A549 (cell line): ENCODE measurements at regions not wholly inside any gene's neighbourhood (a gene's known extent, or its start where the extent isn't known, plus 50 kb on each side); places are given as distances from the start of the nearest gene placed in this dataset.

Experiments
- ATAC-seq, 2 experiments: fragments of 200-7000 bp in 1 of 2; fragments of >200 bp in 1 of 2; cut with Nextera tagmentation in 1 of 2; cut with Tn5 transposase in 1 of 2; 3 replicates each; pipeline versions ENCODE4 v1.8.0 to v1.9.1; 2018 to 2020; ENCODE audit warnings: mild to moderate bottlenecking in 1 of 2, moderate library complexity in 1 of 2
- CTCF ChIA-PET: fragments of 300-600 bp; sonication (Branson Sonifier 250); formaldehyde crosslinking; extraction: SDS; loops from one replicate; lab custom pipeline; 2021; ENCODE audit warnings: antibody characterized with exemption, inconsistent platforms; lab: Yijun Ruan, JAX
- POLR2A ChIA-PET: fragments of 350-600 bp; formaldehyde crosslinking; extraction: SDS; loops from one replicate; lab custom pipeline; 2021; ENCODE audit warnings: antibody characterized with exemption, inconsistent platforms; lab: Yijun Ruan, JAX
- DNase-seq, 2 experiments: peaks; one replicate each; pipeline versions ENCODE4 v3.0.0 to v3.0.0-alpha.2; 2011 to 2016; ENCODE audit warnings: low read depth in 1 of 2, low spot score in 1 of 2
- FAIRE-seq: peaks from 2 replicates; lab custom pipeline; 2011; peaks lifted over from hg19 to GRCh38; lab: Jason Lieb, UNC
- H3K27ac ChIP-seq, 2 experiments: fragments of >200 bp; sonication (Bioruptor Twin); formaldehyde crosslinking; 3 replicates each; pipeline ENCODE4 v1.5.1; 2016 to 2017
- H3K4me1 ChIP-seq: fragments of >200 bp; sonication (Bioruptor Twin); formaldehyde crosslinking; 3 replicates; pipeline ENCODE4 v1.6.1; 2016
- H3K4me2 ChIP-seq: fragments of >200 bp; sonication (Bioruptor Twin); formaldehyde crosslinking; 3 replicates; pipeline ENCODE4 v1.6.1; 2016
- H3K4me3 ChIP-seq: fragments of >200 bp; sonication (Bioruptor Twin); formaldehyde crosslinking; 3 replicates; pipeline ENCODE4 v1.5.1; 2016
- H3K9me3 ChIP-seq: fragments of >200 bp; sonication (Bioruptor Twin); formaldehyde crosslinking; 3 replicates; pipeline ENCODE4 v1.6.1; 2016
- ATOH8 ChIP-seq: fragments of 250-450 bp; sonication (Bioruptor Pico); IDR thresholded peaks from 2 replicates; pipeline ENCODE4 v1.5.0; 2020; ENCODE audit warnings: low read depth, mild to moderate bottlenecking, moderate library complexity
- CHD2 ChIP-seq: fragments of 150-350 bp; IDR thresholded peaks from 2 replicates; pipeline ENCODE4 v1.6.1; 2014; ENCODE audit warnings: low read length; ENCODE audit not compliant: partially characterized antibody
- ELK1 ChIP-seq: fragments of 150-350 bp; IDR thresholded peaks from 2 replicates; pipeline ENCODE4 v1.6.1; 2014; ENCODE audit warnings: low read depth, mild to moderate bottlenecking, low read length
- FOSL2 ChIP-seq, 2 experiments: fragments of 450-650 bp in 1 of 2; fragments of >200 bp in 1 of 2; sonication (Bioruptor Twin) in 1 of 2; formaldehyde crosslinking; IDR thresholded peaks; 2 replicates each; pipeline versions ENCODE4 v1.5.0 to v1.6.1; 2016 to 2020; ENCODE audit warnings: mild to moderate bottlenecking in 1 of 2, moderate library complexity in 1 of 2
- HDAC2 ChIP-seq: fragments of 200-600 bp; sonication (generic); IDR thresholded peaks from 2 replicates; pipeline ENCODE4 v1.6.1; 2016
- HOXA7 ChIP-seq: fragments of 250-450 bp; sonication (Bioruptor Pico); IDR thresholded peaks from 2 replicates; pipeline ENCODE4 v1.5.0; 2020; ENCODE audit warnings: mild to moderate bottlenecking, moderate library complexity
- JUN ChIP-seq, 2 experiments: fragments of >200 bp; sonication (Bioruptor Twin); formaldehyde crosslinking; IDR thresholded peaks; 2 replicates in 1 of 2; 3 replicates in 1 of 2; pipeline ENCODE4 v1.6.1; 2016 to 2017
- JUNB ChIP-seq: fragments of >200 bp; sonication (Bioruptor Twin); formaldehyde crosslinking; IDR thresholded peaks from 2 replicates; pipeline ENCODE4 v1.6.1; 2016
- KDM5A ChIP-seq: fragments of 200-600 bp; sonication (generic); IDR thresholded peaks from 2 replicates; pipeline ENCODE4 v1.6.1; 2016; ENCODE audit warnings: antibody characterized with exemption, mild to moderate bottlenecking
- MAZ ChIP-seq: fragments of 150-350 bp; IDR thresholded peaks from 2 replicates; pipeline ENCODE4 v1.6.1; 2014; ENCODE audit warnings: antibody characterized with exemption, low read depth, low read length, borderline replicate concordance
- MYC ChIP-seq: IDR thresholded peaks from 2 replicates; pipeline ENCODE4 v1.6.1; 2012; ENCODE audit warnings: mild to moderate bottlenecking, inconsistent platforms, low read length, improper control_type of control experiment, borderline replicate concordance
- NFE2L2 ChIP-seq: fragments of 150-350 bp; conservative IDR thresholded peaks from 2 replicates; pipeline ENCODE4 v1.6.1; 2014; ENCODE audit warnings: low read length
- NR3C1 ChIP-seq: fragments of >200 bp; sonication (Bioruptor Twin); formaldehyde crosslinking; IDR thresholded peaks from 3 replicates; pipeline ENCODE4 v1.6.1; 2017
- POLR2AphosphoS2 ChIP-seq: conservative IDR thresholded peaks from 2 replicates; pipeline ENCODE4 v1.6.1; 2012; ENCODE audit warnings: low read length, improper control_type of control experiment, inconsistent platforms
- RAD21 ChIP-seq, 2 experiments: fragments of >200 bp in 1 of 2; sonication (Bioruptor Twin) in 1 of 2; formaldehyde crosslinking in 1 of 2; IDR thresholded peaks in 1 of 2; conservative IDR thresholded peaks in 1 of 2; 2 replicates in 1 of 2; 3 replicates in 1 of 2; pipeline ENCODE4 v1.6.1; 2012 to 2018; ENCODE audit warnings: inconsistent platforms in 1 of 2
- RARB ChIP-seq: fragments of 250-450 bp; sonication (Bioruptor Pico); IDR thresholded peaks from 2 replicates; pipeline ENCODE4 v1.8.0; 2021; ENCODE audit warnings: mild to moderate bottlenecking, moderate library complexity
- RCOR1 ChIP-seq: fragments of 150-350 bp; IDR thresholded peaks from 2 replicates; pipeline ENCODE4 v1.6.1; 2014; ENCODE audit warnings: antibody characterized with exemption, low read length, low read depth
- SREBF2 ChIP-seq: fragments of 450-650 bp; IDR thresholded peaks from 2 replicates; pipeline ENCODE4 v1.6.1; 2014; ENCODE audit warnings: mild to moderate bottlenecking, moderate library complexity
- TP53 ChIP-seq: fragments of 250-450 bp; sonication (Bioruptor Pico); IDR thresholded peaks from 2 replicates; pipeline ENCODE4 v1.5.0; 2021; ENCODE audit warnings: mild to moderate bottlenecking, moderate library complexity
- ZC3H11A ChIP-seq: fragments of 450-650 bp; IDR thresholded peaks from 2 replicates; pipeline ENCODE4 v1.6.1; 2014; ENCODE audit warnings: antibody characterized with exemption, mild to moderate bottlenecking
- ZSCAN20 ChIP-seq: fragments of 250-450 bp; sonication (Bioruptor Pico); IDR thresholded peaks from 2 replicates; pipeline ENCODE4 v1.8.0; 2022; ENCODE audit warnings: mild to moderate bottlenecking, moderate library complexity
- WGBS: methylation state at CpG from one replicate; pipeline ENCODE4 v1.1.6; 2017; ENCODE audit errors: missing lambda C conversion rate; 5-methylcytosine and 5-hydroxymethylcytosine counted together
- TF ChIP-seq, protein P1 (sequence below): IDR thresholded peaks from 2 replicates; pipeline ENCODE4 v1.6.1; 2012; ENCODE audit warnings: low read depth, borderline replicate concordance
- TF ChIP-seq, protein P2 (sequence below): fragments of >200 bp; sonication (Bioruptor Twin); formaldehyde crosslinking; IDR thresholded peaks from 2 replicates; pipeline ENCODE4 v1.6.1; 2016

- Histone ChIP-seq H3K4me3 (no peak overlapping the region), H3K9me3 (no peaks in the 10 kb centered on the region), H3K27ac (peak overlapping the region in 1 of 2 experiments; percentile 29; a peak in 1 of 6 replicates), H3K4me2 (no peak overlapping the region), H3K4me1 (peaks cover 10% of the 10 kb centered on the region; the same call in 1 of the 3 replicates)
- FAIRE-seq (no peak), ATAC-seq (no peak), DNase-seq (no peak)
- CTCF ChIA-PET: interaction anchor here (0.6 to 2.1 kb wide), 4 partner anchors 11 to 321 kb away, joined by 3 to 5 read pairs (median 4); no protein-coding TSS in a partner anchor
- 39% methylated on average over 2 of the region's 2 CpGs for WGBS
- TF ChIP-seq TP53 (CRISPR knock-in tag): no peak
- no peak for TF ChIP-seq HDAC2
- no peak for TF ChIP-seq RCOR1
- no peak for TF ChIP-seq POLR2AphosphoS2
- TF ChIP-seq ZC3H11A: no peak
- TF ChIP-seq KDM5A: no peak
- no peak for TF ChIP-seq NR3C1
- no peak for TF ChIP-seq ZSCAN20 (CRISPR knock-in tag)
- POLR2A ChIA-PET: no interaction called here
Observed at GRCh38 chr1:209375671-209376365, 207.7 kb upstream of the CAMK1G start.

DNA sequence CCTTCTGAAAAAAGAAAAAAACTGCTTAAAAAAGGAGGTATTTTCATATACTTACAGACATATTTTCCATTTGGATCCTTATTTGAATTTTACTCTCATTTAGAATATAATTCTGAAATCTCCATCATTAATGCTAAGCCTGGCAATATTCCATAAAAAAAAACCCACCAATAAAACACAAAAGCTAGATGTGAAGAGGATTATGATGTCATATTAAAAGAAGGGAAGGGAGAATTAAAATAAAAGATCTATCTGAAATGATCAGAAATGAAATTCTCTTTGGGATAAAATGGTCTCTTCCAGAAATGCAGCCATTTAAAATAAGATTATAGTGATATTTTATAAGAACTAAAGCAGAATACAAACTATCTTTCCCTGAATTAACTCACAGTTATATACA is 206.7 kb upstream of the CAMK1G start:
- POLR2A ChIA-PET: no interaction called here
- ATAC-seq (no peak), DNase-seq (no peak), FAIRE-seq (no peak)
- Histone ChIP-seq H3K9me3 (no peaks in the 10 kb centered on the region), H3K4me2 (no peak overlapping the region), H3K4me1 (peaks cover 10% of the 10 kb centered on the region; the same call in 1 of the 3 replicates), H3K4me3 (no peak overlapping the region), H3K27ac (no peak overlapping the region)
- CTCF ChIA-PET: interaction anchor here (1.3 kb wide), 1 partner anchor 22 kb away, joined by 3 read pairs; no protein-coding TSS in a partner anchor
- TF ChIP-seq CHD2 (no peak), ZC3H11A (no peak), ATOH8 (CRISPR knock-in tag) (no peak), MYC (no peak), HOXA7 (CRISPR knock-in tag) (no peak), NR3C1 (no peak), MAZ (no peak), RCOR1 (no peak), NFE2L2 (no peak), RAD21 (conservative IDR thresholded peaks at IDR 0.05 in 1 of 2, IDR thresholded peaks at IDR 0.05 in 1 of 2) (no peak), JUNB (no peak), RARB (no peak), JUN (IDR thresholded peaks at IDR 0.05) (no peak), SREBF2 (no peak), ELK1 (no peak), FOSL2 (IDR thresholded peaks at IDR 0.05) (no peak), FOSL2 (CRISPR knock-in tag; IDR thresholded peaks at IDR 0.05) (no peak), TP53 (CRISPR knock-in tag) (no peak)
- TF ChIP-seq, protein P1, sequence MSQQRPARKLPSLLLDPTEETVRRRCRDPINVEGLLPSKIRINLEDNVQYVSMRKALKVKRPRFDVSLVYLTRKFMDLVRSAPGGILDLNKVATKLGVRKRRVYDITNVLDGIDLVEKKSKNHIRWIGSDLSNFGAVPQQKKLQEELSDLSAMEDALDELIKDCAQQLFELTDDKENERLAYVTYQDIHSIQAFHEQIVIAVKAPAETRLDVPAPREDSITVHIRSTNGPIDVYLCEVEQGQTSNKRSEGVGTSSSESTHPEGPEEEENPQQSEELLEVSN: no peak
- TF ChIP-seq, protein P2, sequence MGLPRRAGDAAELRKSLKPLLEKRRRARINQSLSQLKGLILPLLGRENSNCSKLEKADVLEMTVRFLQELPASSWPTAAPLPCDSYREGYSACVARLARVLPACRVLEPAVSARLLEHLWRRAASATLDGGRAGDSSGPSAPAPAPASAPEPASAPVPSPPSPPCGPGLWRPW: no peak
- TF ChIP-seq, all 56 proteins: peak for 0
